ENCODE measurements at regions not wholly inside any gene's neighbourhood (a gene's known extent, or its start where the extent isn't known, plus 50 kb on each side); places are given as distances from the start of the nearest gene placed in this dataset.

DNA sequence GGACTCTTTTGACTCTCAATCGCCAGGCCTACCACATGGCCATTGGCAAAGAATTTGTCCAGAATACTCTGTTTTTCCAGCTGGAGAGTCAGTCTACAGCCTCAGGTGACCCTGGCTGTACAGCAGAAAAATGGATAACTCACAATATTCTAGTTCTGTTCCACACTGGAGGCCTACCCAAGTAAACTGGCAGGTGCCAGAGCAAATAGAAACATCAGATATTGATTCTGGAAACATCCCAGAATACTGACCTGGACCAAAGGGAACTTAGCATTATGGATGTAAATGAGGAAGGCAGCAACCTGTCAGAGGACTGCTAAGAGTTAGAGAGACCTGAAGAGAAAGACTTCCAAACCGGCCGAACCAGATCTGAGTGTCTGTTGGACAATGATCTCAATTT is 147.9 kb upstream of the SMAD1 start:
- Histone ChIP-seq H3K9ac (ENCODE audit: low read length) (no peak overlapping the region), H4K20me1 (ENCODE audit: low read length) (no peaks in the 10 kb centered on the region), H3K4me2 (ENCODE audit: low read length) (no peak overlapping the region), H3F3A (ENCODE audit: low read length, unreplicated experiment) (no peaks in the 10 kb centered on the region), H3K36me3 (ENCODE audit: low read depth, low read length) (no peaks in the 10 kb centered on the region), H3K27ac (ENCODE audit: low read length) (no peak overlapping the region), H3K9me3 (ENCODE audit: low read length) (no peaks in the 10 kb centered on the region), H2AFZ (ENCODE audit: low read length) (no peak overlapping the region), H3K27me3 (ENCODE audit: low read length) (no peaks in the 10 kb centered on the region), H3K9me2 (replicated peaks; ENCODE audit: low read length) (no peaks in the 10 kb centered on the region), H3K4me3 (ENCODE audit: low read length) (no peak overlapping the region), H3K79me2 (ENCODE audit: low read length) (no peaks in the 10 kb centered on the region), H3K4me1 (ENCODE audit: insufficient read depth, low read length) (no peaks in the 10 kb centered on the region)
- ATAC-seq = no peak
- POLR2A ChIA-PET (ENCODE audit: unreplicated experiment) = no interaction called here
- intact Hi-C loops (cut with micrococcal nuclease) = no loop called here
- CTCF ChIA-PET = no interaction called here
- BruUV-seq (replicated peaks) = no TSS peak
- DNase-seq = no peak
- TF ChIP-seq EZH2phosphoT487 (IDR thresholded peaks at IDR 0.05; ENCODE audit: borderline replicate concordance, low read length) (no peak), EZH2 (IDR thresholded peaks at IDR 0.05; ENCODE audit: low read length, unreplicated experiment) (no peak)
- TF ChIP-seq, protein P1, sequence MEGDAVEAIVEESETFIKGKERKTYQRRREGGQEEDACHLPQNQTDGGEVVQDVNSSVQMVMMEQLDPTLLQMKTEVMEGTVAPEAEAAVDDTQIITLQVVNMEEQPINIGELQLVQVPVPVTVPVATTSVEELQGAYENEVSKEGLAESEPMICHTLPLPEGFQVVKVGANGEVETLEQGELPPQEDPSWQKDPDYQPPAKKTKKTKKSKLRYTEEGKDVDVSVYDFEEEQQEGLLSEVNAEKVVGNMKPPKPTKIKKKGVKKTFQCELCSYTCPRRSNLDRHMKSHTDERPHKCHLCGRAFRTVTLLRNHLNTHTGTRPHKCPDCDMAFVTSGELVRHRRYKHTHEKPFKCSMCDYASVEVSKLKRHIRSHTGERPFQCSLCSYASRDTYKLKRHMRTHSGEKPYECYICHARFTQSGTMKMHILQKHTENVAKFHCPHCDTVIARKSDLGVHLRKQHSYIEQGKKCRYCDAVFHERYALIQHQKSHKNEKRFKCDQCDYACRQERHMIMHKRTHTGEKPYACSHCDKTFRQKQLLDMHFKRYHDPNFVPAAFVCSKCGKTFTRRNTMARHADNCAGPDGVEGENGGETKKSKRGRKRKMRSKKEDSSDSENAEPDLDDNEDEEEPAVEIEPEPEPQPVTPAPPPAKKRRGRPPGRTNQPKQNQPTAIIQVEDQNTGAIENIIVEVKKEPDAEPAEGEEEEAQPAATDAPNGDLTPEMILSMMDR (conservative IDR thresholded peaks at IDR 0.05; ENCODE audit: low read depth, low read length) = no peak

DNA sequence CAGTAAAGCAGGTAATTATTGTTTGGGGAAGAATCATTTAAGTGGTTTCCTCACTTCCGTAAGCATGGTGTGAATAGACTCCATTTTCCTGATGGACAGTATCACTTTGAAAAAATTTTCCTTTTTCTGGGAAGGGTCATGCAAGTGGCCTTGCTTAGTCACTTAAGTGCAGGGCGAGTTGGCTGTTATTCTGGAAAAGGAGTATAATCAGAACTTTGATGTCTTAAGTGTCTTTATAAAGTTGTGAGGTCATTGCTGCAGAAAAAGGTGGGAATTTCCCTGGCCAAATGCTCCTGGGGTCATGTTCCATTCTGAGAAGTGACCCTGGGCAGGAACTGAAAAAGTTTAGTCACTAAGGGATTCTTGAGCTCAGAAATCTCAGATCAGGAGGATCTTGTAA is 146.1 kb upstream of the OTUD4 start:
- no peak for ATAC-seq
- no peak for DNase-seq
- no peak for TF ChIP-seq EZH2phosphoT487 (IDR thresholded peaks at IDR 0.05; ENCODE audit: borderline replicate concordance, low read length)
- TF ChIP-seq EZH2 (IDR thresholded peaks at IDR 0.05; ENCODE audit: low read length, unreplicated experiment) = no peak
- TF ChIP-seq, protein P1 (conservative IDR thresholded peaks at IDR 0.05; ENCODE audit: low read depth, low read length) = no peak
- Histone ChIP-seq H3F3A (ENCODE audit: low read length, unreplicated experiment) (no peaks in the 10 kb centered on the region), H3K27ac (ENCODE audit: low read length) (no peak overlapping the region), H3K9ac (ENCODE audit: low read length) (no peak overlapping the region), H3K4me3 (ENCODE audit: low read length) (no peak overlapping the region), H4K20me1 (ENCODE audit: low read length) (no peaks in the 10 kb centered on the region), H3K79me2 (ENCODE audit: low read length) (no peaks in the 10 kb centered on the region), H3K9me2 (replicated peaks; ENCODE audit: low read length) (no peaks in the 10 kb centered on the region), H2AFZ (ENCODE audit: low read length) (no peak overlapping the region), H3K4me1 (ENCODE audit: insufficient read depth, low read length) (no peaks in the 10 kb centered on the region), H3K36me3 (ENCODE audit: low read depth, low read length) (no peaks in the 10 kb centered on the region), H3K4me2 (ENCODE audit: low read length) (no peak overlapping the region), H3K9me3 (ENCODE audit: low read length) (no peaks in the 10 kb centered on the region), H3K27me3 (ENCODE audit: low read length) (no peaks in the 10 kb centered on the region)
- POLR2A ChIA-PET (ENCODE audit: unreplicated experiment) = no interaction called here
- BruUV-seq (replicated peaks) = no TSS peak
- CTCF ChIA-PET = no interaction called here
- intact Hi-C loops (cut with micrococcal nuclease) = no loop called here

DNA sequence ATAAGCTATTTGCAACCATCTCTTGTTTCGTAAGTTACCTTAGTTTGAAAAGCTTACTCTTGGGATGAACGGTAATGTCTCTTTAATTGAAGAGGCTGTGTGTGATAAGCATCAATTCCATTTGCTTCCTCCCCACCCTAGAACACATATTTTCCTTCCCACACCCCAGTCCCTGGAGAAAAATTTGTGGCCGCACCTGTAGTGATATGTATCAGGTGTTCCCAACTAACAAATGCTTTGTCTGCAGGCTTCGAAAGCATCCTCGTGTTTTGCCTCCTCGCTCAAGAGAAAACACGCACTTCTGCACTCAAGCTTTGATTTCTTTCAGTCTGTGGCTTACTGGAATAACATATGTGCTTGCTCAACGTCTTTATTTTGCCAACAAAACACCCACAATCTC is 143.8 kb upstream of the OTUD4 start:
- H3K9me2 ChIP-seq (replicated peaks; ENCODE audit: low read length) = no peaks in the 10 kb centered on the region
- no peak overlapping the region for H3K4me2 ChIP-seq (ENCODE audit: low read length)
- TF ChIP-seq EZH2 (IDR thresholded peaks at IDR 0.05; ENCODE audit: low read length, unreplicated experiment) (no peak), EZH2phosphoT487 (IDR thresholded peaks at IDR 0.05; ENCODE audit: borderline replicate concordance, low read length) (no peak)
- TF ChIP-seq, protein P1 (conservative IDR thresholded peaks at IDR 0.05; ENCODE audit: low read depth, low read length) = no peak
- H3K4me3 ChIP-seq (ENCODE audit: low read length) = no peak overlapping the region
- no peak overlapping the region for H3K9ac ChIP-seq (ENCODE audit: low read length)
- CTCF ChIA-PET = no interaction called here
- H3K27ac ChIP-seq (ENCODE audit: low read length) = no peak overlapping the region
- no TSS peak for BruUV-seq (replicated peaks)
- no peaks in the 10 kb centered on the region for H3K27me3 ChIP-seq (ENCODE audit: low read length)
- H3K4me1 ChIP-seq (ENCODE audit: insufficient read depth, low read length) = peaks cover 7% of the 10 kb centered on the region; the same call in 1 of the 2 replicates
- intact Hi-C loops (cut with micrococcal nuclease) = no loop called here
- H3K79me2 ChIP-seq (ENCODE audit: low read length) = no peaks in the 10 kb centered on the region
- no peaks in the 10 kb centered on the region for H3K36me3 ChIP-seq (ENCODE audit: low read depth, low read length)
- DNase-seq (no peak), ATAC-seq (no peak)
- H2AFZ ChIP-seq (ENCODE audit: low read length) = no peak overlapping the region
- no peaks in the 10 kb centered on the region for H3F3A ChIP-seq (ENCODE audit: low read length, unreplicated experiment)
- no peaks in the 10 kb centered on the region for H3K9me3 ChIP-seq (ENCODE audit: low read length)
- POLR2A ChIA-PET (ENCODE audit: unreplicated experiment) = no interaction called here
- H4K20me1 ChIP-seq (ENCODE audit: low read length) = no peaks in the 10 kb centered on the region

All from PC-3 (cell line).